ENCODE measurements at regions not wholly inside any gene's neighbourhood (a gene's known extent, or its start where the extent isn't known, plus 50 kb on each side); places are given as distances from the start of the nearest gene placed in this dataset.

DNA sequence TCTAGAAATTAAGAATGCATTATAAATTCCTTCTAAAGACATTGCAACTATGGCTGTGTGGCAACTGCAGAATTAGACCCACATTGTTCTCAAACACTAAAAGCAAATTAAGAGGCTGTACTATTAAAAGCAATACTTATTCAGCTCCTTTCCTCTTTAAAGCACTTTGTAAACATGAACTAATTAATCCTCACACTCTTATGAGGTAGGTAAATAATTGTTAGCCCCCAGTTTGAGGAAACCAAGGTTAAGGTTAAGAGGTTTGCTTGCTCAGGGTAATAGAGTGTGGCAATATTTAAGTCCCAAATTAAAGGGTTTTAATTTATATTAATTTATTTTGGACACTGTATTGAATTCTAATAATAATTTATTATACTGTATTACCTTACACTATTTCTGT, 553.8 kb downstream of the LRRIQ3 start:
- ATAC-seq (no peak), DNase-seq (no peak)

DNA sequence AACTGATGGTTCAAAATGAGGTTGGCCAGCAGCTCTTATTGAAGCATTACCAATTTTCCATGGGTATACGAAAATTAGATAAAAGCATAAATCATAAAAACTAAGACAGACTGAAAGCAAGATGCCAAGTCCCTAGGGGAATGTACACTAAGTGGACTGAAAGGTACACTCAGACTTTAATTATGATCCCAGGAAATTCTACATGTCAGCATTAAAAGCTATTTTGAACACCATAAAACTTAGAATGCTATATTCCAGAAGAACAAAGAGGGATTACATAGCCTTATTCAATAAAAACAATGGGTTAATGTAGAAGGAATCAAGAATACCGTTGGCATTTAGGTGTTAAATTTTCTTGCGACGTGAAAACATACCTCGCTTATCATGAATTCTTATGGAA, 558.5 kb downstream of the LRRIQ3 start:
- DNase-seq: no peak

DNA sequence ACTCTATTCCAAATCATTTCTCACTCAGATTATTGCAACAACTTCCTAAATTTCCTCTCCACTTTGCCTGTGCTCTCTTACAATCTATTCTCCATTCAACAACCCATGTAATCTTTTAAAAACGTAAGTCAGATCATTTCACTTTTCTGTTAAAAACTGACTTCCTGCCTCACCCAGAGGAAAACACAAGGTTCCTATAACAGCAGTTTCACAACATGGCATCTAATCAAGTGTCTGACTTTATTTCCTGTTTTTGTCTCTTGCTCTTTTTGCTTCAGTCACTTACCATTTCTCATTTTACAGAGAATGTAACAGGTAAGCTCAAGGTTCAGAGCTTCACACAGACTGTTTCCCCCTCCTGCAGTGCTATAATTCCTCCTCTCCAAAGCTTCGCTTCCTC, 560.7 kb downstream of the LRRIQ3 start:
- ATAC-seq (no peak), DNase-seq (no peak)

More for the DNA sequence above, 558.5 kb downstream of the LRRIQ3 start:
- no peak for ATAC-seq

DNA sequence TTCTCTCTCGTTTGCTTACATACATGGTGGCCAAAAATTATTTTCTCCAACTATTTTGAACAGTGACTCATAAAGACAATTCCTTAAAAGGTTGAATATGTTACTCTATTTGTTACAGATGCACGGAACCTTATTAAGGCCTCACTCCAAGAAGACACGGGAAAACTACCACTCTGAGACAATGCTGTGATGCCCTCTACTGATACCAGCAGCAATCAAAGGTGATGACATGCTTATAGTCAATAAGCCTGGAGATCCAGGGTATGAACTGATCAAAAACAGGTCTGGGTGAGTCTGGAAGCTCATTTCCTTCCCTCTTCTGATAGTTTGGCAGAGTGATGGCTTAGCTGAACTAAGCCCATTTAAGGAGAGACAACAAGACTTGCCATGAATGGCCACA, 563.0 kb downstream of the LRRIQ3 start:
- no peak for DNase-seq

DNA sequence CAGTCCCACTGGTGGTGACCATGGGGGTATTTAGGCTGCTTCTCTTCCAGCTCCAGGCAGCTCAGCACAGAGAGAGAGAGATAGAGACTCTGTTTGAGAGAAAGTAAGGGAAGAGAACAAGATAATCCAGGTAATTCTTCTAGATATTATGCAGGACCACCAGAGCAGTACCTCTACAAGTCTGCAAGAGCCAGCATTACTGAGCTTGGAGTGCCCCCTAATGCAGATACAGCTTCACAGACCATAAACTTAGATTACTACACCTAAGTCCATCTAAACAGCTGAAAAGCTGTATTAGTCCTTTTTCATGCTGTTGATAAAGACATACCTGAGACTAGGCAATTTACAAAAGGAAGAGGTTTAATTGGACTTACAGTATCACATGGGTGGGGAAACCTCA, 570.3 kb downstream of the LRRIQ3 start:
- no peak for DNase-seq
- no peak for ATAC-seq

More for the DNA sequence above, 563.0 kb downstream of the LRRIQ3 start:
- ATAC-seq: no peak

DNA sequence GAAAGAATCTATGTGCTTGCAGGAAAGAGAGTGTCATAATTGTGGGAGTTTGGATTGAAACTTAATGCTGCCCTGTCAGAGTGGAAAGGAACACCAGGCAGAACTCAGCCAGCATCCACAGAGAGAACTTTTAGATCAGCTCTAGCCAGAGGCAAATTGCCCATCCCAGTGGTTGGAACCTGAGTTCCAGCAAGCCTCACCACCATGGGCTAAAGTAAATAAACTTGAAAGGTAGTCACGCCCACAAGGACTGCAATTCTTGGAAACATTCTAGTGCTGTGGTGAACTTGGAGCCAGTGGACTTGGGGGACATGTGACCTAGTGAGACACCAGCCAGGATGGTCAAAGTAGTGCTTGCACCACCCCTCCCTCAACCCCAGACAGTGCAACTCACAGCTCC, 571.6 kb downstream of the LRRIQ3 start:
- no peak for ATAC-seq
- no peak for DNase-seq

DNA sequence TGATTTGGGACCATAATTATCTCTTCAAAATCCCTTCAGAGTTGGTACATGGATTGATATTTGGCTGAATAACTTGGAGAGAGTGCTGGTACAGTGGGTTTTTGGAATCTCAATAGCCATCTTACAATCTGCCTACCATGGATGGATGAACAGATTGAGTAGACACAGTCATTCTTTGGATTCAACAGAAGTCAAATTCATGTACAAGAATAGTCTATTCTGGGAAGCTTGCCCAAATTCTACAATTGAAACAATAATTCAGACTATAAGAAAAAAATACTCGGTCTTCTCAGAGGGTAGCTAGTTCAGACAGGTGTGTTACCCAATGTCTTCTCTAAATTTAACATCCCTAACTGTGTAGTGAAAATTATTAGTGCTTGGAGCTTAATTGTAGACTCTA, 574.0 kb downstream of the LRRIQ3 start:
- ATAC-seq: no peak
- DNase-seq: no peak

DNA sequence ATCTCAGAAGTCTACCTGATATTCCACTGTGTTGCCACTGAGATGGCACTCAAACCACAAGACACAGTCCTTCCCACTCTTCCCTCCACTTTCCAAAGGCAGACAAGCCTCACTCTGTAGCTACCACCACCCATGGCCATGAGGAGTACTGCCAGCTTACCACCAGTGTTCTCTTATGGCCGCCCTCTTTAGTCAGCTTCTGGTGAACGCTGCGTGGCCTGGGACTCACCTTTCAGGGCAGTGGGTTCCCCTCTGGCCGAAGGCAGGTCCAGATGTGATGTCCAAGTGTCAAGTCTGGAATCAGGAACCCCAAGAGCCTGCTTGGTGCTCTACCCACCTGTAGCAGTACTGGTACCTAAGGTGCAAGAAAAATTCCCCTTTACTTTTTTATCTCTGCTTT, 580.8 kb downstream of the LRRIQ3 start:
- ATAC-seq (no peak), DNase-seq (no peak)

DNA sequence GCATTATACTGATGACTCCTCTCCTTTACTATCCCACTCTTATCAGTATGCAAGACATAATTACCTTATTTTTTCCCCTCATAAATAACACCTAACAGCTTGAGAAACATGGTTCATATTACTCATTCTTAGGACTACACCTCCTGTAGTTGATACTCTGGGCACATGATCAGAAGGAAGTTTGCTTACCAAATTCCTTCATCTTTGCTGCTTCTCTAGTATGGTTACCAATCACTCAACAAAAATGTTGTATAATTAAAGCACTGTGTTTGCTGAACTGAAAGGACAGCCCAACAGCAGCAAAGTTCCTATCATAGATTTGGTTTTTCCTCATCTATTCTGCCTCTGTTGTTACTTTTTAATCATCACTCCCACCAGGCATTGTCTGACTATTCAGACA, 586.3 kb downstream of the LRRIQ3 start:
- no peak for DNase-seq
- ATAC-seq: no peak

DNA sequence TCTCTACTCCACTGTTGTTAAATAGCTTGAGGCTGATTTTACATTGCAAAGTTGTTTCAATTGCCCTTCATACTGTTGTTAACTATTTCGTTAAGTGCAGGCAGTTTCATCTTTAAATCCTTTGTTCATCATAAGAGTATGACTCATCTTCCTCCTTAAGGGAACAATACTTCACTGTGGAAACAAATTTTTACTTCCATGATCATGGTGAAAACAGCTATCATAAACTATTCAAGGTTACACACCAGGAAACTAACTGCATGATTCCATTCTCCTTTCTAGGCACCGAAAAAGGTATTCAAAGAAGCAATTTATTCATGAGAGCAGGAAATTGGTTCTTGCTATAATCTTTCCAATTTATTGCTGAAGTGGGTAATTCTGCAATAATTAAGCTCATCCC, 593.2 kb downstream of the LRRIQ3 start:
- DNase-seq (no peak), ATAC-seq (no peak)

DNA sequence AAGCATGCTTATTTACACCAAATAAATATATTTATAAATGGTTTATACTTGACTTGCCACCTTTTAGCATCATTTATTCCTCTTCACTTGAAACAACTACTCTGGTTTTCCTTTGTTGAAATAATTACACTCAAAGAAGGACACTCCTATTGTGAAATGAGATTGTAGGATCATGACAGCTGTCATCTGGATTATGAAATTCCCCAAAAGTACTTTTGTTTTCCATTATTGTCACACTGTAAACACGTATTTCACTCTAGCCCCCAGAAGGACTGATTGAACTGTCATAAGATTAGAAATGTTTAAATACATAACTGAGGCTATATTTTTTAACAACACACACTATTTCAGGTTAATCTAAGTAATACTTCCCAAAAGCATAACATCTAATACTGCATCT, 593.8 kb downstream of the LRRIQ3 start:
- no peak for DNase-seq
- no peak for ATAC-seq

DNA sequence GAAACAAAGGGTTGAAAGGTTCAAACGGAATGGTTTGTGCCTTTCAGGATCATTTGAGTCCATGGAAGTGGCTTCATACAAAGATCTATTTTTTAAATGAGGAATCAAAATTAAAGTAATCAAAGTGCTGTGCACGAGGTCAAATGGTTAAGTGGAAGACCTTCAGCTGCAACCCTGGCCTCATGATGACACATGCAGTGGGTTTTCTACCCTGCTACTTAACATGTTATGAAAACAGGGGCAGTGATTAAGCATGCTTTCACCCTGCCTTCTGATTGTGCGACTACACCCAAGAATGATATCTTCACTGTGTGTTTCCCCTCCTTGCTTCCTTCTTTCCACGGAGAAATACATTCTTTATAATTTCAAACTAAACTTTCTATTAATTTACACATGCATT, 604.2 kb downstream of the LRRIQ3 start:
- no peak for DNase-seq
- ATAC-seq: no peak

DNA sequence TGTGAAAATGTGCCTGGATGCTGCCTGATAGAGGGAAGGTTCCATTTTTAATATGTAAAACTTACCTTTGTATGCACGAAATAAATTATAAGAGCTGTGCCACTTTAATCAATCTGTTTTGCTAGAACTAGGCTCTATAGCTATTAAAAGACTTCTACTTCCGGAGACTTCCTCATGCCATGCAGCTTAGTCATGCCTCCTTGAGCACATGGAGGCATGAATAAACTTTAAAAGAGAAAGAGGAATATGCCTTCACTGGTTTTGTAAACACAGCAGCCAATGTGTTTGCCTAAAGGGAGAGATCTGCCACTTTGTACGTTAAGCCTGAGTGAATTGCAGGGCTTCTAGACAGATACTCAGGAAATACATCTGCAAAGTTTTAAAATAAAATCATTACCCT, 604.6 kb downstream of the LRRIQ3 start:
- no peak for DNase-seq
- no peak for ATAC-seq

DNA sequence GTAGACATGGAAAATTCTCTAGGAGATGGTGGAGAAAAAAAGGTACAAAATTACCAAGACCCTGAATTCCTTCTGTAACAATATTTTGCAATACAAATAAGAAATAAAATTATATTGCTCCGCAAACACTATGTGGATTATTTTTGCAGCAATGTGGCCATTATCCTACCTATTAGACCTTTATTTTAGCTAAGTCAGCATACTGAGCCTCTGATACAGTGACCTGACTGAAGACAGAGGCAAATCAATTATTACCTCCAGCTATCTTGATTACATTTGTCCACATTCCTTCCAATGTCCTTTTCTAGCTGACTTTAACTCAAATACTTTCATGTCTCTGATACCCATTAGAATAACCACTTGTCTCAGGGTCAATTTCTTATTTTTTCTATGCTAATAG, 610.9 kb downstream of the LRRIQ3 start:
- ATAC-seq (no peak), DNase-seq (no peak)

DNA sequence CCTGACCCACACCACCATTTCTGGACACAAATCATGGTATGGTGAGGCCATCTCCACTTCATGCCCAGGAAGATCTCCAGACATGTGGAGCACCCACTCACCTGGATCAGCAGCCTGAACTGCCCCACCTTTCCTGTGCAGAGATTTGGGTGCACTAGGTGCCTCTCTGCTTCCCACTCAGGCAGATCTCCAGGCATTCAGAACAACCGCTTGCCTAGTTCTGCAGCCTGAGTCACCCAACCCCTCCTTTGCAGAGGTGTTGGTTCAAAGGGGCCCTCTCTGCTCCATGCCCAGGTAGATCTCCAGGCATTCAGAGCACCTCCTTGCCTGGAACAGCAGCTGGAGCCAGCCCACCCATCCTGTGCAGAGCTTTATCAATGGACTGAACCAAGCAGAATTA, 620.8 kb downstream of the LRRIQ3 start:
- ATAC-seq (no peak), DNase-seq (no peak)

DNA sequence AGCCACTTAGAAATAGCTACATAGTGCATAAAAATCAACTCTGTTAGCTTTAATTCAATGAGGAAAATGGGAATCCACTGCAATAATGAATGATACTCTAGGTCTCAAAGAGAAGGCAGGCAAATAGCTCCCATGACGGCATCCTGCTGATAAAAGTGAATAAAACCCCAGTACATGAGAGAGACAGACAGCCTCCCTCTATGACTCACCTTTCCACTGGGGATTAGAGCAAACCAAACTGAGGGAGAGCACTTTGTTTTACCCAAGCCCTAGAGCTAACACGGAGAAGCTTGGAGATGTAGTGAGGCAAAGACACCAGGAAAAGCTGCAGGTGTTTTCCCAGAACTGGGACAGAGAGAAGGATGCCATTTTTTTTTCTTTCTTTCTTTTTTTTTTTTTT, 621.9 kb downstream of the LRRIQ3 start:
- DNase-seq (no peak), ATAC-seq (no peak)

DNA sequence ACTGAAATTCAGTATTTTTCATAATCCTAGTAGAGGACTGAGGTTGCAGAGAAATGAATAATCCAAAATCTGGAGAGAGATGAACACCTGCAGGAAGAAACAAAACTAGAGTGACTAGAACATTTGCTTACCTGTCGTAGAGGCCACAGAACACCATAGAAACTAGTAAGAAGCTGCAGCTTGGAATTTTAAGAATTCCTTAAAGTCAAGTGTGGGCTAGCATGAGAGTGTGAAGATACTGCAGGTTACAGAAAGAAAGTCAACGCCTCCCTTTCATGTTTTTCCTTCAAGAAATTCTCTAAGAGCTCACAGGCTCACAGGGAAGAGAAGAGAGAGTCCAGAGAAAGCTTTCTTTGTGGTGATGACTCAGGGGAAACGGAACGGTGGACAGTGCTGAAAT, 633.7 kb downstream of the LRRIQ3 start:
- DNase-seq (no peak), ATAC-seq (no peak)

DNA sequence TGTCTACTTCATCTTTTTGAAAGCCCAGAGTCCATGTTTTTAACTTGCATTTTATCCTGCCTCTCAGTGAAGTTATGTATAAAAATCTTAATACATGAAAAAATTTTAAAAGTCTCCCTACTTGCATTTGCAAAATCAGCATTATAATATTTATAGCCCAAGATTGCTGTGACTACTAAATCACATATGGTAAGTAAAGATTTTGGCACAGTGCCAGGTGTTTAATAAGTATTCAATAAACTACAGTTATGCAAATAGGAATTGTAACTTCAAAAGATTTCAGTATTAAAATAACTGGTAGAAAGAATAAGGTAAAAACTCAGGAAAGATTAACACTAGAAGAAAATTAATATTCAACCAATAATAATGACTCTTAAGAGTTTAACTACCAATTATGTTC, 641.7 kb downstream of the LRRIQ3 start:
- DNase-seq: no peak
- ATAC-seq: no peak

DNA sequence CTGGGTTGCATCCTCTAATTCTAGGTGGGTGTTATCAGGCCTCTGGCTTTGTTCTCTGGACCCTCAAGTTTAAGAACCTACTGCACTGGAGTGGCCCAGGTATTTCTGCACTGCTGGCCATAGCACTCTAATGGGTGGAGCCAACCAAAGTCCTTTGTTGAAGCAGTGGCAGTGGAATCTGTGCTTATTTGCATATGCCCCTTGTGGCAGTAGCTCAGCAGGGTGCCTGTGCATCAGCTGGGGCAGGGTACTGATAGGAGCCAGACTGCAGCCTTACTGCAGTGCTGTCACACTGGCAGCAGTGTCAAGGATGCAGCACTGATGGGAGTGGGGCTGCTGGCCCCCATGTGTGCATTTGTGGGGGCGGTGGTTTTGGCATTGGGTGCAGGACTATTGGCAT, 660.6 kb downstream of the LRRIQ3 start:
- ATAC-seq (no peak), DNase-seq (no peak)

DNA sequence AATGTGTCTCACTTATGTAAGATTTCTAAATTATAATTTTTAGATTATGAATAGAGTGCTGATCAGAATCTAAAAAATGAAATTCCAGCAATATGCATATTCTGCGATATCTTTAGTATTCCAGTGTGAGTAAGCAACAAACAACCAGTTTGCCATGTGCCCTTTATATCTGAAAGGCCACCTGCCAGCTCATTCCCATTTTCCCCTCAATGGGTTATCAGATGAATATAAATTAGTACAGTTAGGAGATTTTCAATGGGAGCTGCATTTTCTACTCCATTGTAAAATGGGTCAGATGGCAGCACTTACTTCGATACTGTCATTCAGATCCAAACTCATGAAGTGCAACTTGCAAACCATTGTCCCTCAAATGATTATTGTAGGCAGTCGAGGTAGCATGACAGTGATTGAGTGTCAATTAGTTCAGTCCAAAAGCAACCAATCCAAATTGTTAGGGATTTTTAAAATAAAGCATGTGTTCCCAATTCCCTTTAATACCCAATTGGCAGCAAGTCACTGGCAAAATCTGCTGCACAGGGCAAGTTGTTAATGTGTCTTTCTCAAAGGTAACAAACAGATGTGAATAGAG, 680.3 kb downstream of the LRRIQ3 start:
- no peak for ATAC-seq
- DNase-seq: no peak

DNA sequence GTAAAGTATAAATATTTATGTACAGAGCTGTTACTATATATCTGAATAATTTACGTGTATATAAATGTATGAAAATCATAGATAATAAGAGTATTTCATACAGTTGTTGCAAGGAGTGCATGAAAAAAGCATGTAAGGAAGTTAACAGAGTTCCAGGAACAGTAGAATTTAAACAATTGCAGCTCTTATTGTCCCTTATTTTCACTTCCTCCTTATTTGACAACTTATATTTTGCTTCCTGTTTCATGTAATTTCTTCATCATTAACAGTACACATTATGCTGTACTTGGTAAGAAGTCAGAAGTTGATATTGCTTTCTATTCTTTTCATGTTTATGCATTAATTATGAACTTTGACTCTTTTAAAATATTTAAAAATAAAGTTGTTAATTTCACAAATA, 681.5 kb downstream of the LRRIQ3 start:
- ATAC-seq: no peak
- DNase-seq: no peak

DNA sequence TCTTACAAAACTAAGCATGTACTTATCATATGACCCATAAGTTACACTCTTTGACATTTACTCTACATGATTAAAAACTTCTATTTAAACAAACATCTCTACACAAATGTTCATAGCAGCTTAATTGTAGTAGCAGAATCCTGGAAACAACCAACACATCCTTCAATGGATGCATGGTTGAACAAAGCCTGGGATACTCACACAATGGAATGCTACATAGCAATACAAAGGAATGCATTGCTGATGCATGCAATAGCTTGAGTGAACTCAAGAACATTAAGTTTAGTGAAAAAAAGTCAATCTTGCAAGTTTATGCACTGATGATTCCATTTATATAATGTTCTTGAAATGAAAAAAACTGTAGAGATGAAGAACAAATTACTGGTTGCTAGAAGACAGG, 686.9 kb downstream of the LRRIQ3 start:
- no peak for ATAC-seq

DNA sequence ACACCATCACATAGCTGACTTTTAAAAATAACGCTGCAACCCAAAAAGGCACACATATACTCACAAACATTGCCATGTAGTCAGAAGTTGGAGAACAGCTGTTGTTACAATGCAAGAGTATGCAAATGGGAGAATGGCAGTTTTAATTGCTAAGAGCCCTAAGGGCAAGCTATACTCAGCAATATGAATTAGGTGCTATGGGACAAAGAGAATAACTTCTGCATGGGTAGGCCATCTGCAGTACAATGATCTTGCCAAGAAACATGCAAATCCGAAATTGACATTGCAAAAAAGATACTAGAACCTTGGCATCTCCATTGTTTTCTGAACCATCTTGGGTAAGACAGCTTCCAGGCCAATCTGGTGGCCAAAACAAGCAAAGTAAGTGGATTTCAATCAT, 697.8 kb downstream of the LRRIQ3 start:
- DNase-seq (no peak), ATAC-seq (no peak)

More for the DNA sequence above, 686.9 kb downstream of the LRRIQ3 start:
- DNase-seq: no peak

DNA sequence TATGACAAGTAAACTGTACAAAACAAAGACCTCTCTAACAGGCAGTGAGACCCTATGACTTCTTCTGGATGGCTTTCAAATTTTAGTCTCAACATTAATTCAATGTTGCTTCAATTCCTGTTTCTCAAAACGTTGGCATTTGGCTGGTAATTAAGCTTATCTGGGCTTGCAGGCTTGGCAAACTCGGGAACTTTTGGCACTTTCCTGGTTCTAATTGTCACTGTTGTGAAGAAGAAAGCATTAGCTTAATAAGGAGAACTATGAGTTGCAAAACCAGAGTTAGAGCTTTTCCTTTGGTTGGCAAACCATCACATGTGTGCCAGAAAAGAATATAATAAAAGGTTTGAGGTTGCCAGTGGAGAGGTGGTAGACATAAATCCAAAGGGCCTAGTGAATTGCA, 698.3 kb downstream of the LRRIQ3 start:
- no peak for ATAC-seq

DNA sequence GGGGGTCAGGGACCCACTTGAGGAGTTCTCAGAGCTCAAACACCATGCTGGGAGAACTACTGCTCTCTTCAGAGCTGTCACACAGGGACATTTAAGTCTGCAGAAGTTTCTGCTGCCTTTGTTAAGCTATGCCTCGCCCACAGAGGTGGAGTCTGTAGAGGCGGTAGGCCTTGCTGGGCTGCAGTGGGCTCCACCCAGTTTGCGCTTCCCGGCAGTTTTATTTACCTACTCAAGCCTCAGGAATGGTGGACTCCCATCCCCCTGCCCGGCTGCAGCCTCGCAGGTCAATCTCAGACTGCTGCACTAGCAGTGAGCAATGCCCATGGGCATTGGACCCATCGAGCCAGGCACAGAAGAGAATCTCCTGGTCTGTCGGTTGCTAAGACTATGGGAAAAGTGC, 706.4 kb downstream of the LRRIQ3 start:
- no peak for DNase-seq
- no peak for ATAC-seq

More for the DNA sequence above, 698.3 kb downstream of the LRRIQ3 start:
- no peak for DNase-seq

All from stimulated activated naive CD8-positive, alpha-beta T cell treated with anti-CD3 and anti-CD28 coated beads, Interleukin-15, Interleukin-2, amounts not matched to agents 100 U/mL and 50 U/mL, for 24 hours (primary cell).